Right lobe of liver (tissue), 6 donors: ENCODE measurements at regions not wholly inside any gene's neighbourhood (a gene's known extent, or its start where the extent isn't known, plus 50 kb on each side); places are given as distances from the start of the nearest gene placed in this dataset.

Experiments used
- ATAC-seq, 4 donors: fragments of 200-7000 bp; cut with Tn5 transposase; one replicate each; pipeline ENCODE4 v1.9.1; 2020; ENCODE audit warnings: mild to moderate bottlenecking in 4 of 4, moderate library complexity in 4 of 4
- DNase-seq, 3 donors: peaks; one replicate each; pipeline ENCODE4 v3.0.0-alpha.2; 2020
- H3K27ac ChIP-seq, 3 donors: fragments of 200-600 bp; one replicate each; pipeline ENCODE4 v1.8.0; 2022
- H3K27me3 ChIP-seq, 2 donors: fragments of 200-600 bp; one replicate each; pipeline ENCODE4 v1.8.0; 2022
- H3K36me3 ChIP-seq, 4 donors: fragments of 200-600 bp; sonication (generic) in 1 of 4; one replicate each; pipeline versions ENCODE4 v1.5.1 to v1.8.0; 2017 to 2022; ENCODE audit warnings: control low read depth in 1 of 4
- H3K4me1 ChIP-seq, 4 donors: fragments of 200-600 bp; sonication (generic) in 1 of 4; one replicate each; pipeline versions ENCODE4 v1.5.1 to v1.8.0; 2017 to 2022; ENCODE audit warnings: control low read depth in 1 of 4
- H3K4me3 ChIP-seq, 3 donors: fragments of 200-600 bp; one replicate each; pipeline ENCODE4 v1.8.0; 2022
- H3K9me3 ChIP-seq, 4 donors: fragments of 200-600 bp; sonication (generic) in 1 of 4; one replicate each; pipeline versions ENCODE4 v1.5.1 to v1.8.0; 2017 to 2022; ENCODE audit warnings: control low read depth in 1 of 4
- CTCF ChIP-seq, 4 donors: fragments of 200-600 bp in 3 of 4; fragments of 450-650 bp in 1 of 4; IDR thresholded peaks; one replicate each; pipeline versions ENCODE4 v1.5.1 to v1.8.0; 2016 to 2022; ENCODE audit warnings: antibody characterized with exemption in 4 of 4, mild to moderate bottlenecking in 2 of 4
- POLR2A ChIP-seq: fragments of 450-650 bp; IDR thresholded peaks from one replicate; pipeline ENCODE4 v1.6.1; 2017; ENCODE audit warnings: antibody characterized with exemption, mild to moderate bottlenecking
- WGBS: methylation state at CpG from one replicate; pipeline ENCODE4 v1.1.6; 2018; ENCODE audit warnings: low coverage, low lambda C conversion rate; ENCODE audit not compliant: insufficient coverage; ENCODE audit errors: missing lambda C conversion rate; 5-methylcytosine and 5-hydroxymethylcytosine counted together
- intact Hi-C, 2 donors: fragments of 100-400 bp; cut with DNase I; formaldehyde crosslinking; loops; one replicate each; pipeline versions ENCODE4 v1.11.2 to v1.14.1; 2022
- small RNA-seq, 2 experiments: library from RNA; depleted of rRNA; stranded (forward); fragments of <200 nt; gene quantifications; one replicate each; pipeline ENCODE3, GENCODE V24; 2016
- donor health status: DM: no; HTN: yes; CAD: no.
- donor health status: DM: no; HTN: no; CAD: no.
- donor health status: DM: no; HTN: no; CAD: no.
- donor health status: DM: no; HTN: yes; CAD: no.
- donor health status: DM: no; HTN: yes; CAD: no.

DNA sequence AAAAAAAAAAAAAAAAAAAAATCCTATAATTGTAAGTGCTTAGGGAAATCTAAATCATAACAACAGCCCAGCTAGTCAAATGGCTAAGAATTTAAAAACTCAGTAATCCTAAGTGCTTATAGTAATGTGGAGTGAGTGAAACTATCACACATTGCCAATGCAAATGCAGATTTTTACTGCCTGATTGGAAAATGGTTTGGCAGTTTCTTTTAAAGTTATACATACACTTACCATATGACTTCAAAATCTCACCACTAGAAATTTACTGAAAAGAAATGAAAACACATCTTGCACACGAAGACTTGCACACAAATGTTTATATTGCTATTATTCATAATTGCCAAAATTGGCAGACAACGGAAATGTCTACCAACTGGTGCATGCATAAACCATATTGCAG is 51.3 kb upstream of the STXBP6 start:
- TF ChIP-seq CTCF (IDR thresholded peaks at IDR 0.05) (no peak), POLR2A (no peak)
- no peak overlapping the region for H3K4me3 ChIP-seq
- H3K36me3 ChIP-seq = no peaks in the 10 kb centered on the region
- no peak overlapping the region for H3K27ac ChIP-seq
- no peaks in the 10 kb centered on the region for H3K9me3 ChIP-seq
- no peaks in the 10 kb centered on the region for H3K27me3 ChIP-seq
- DNase-seq (no peak), ATAC-seq (no peak)
- no peaks in the 10 kb centered on the region for H3K4me1 ChIP-seq
- WGBS = 68% methylated on average over 2 of the region's 2 CpGs
- intact Hi-C loops = no loop called here

Small RNA genes lying in the stretch of these regions (small RNA-seq; reads per million reads assigned to genes)
- 0 reads per million in 2 experiments for gene HMGN2P6
